GM23338 (cell line): ENCODE measurements at regions not wholly inside any gene's neighbourhood (a gene's known extent, or its start where the extent isn't known, plus 50 kb on each side); places are given as distances from the start of the nearest gene placed in this dataset.

Experiments
- ATAC-seq: fragments of 200-7000 bp; cut with Tn5 transposase; 3 replicates; pipeline ENCODE4 v1.9.1; 2020
- DNase-seq: peaks from one replicate; pipeline ENCODE4 v3.0.0-alpha.2; 2015; ENCODE audit warnings: low spot score
- H2AFZ ChIP-seq: fragments of 200-600 bp; sonication (generic); 2 replicates; pipeline ENCODE4 v1.8.0; 2016; ENCODE audit warnings: antibody characterized with exemption, mild to moderate bottlenecking, moderate library complexity
- H3F3A ChIP-seq: fragments of 200-600 bp; sonication (generic); replicated peaks from 2 replicates; pipeline ENCODE4 v1.8.0; 2017; ENCODE audit warnings: antibody characterized with exemption, mixed run types, low read depth
- H3K27ac ChIP-seq: fragments of 200-600 bp; sonication (generic); 2 replicates; pipeline ENCODE4 v1.6.1; 2016; ENCODE audit warnings: low read depth
- H3K27me3 ChIP-seq: fragments of 200-600 bp; sonication (generic); 2 replicates; pipeline ENCODE4 v1.8.0; 2016; ENCODE audit warnings: mild to moderate bottlenecking, mixed run types, moderate library complexity; ENCODE audit not compliant: insufficient read depth
- H3K36me3 ChIP-seq: fragments of 200-600 bp; sonication (generic); 2 replicates; pipeline ENCODE4 v1.8.0; 2016; ENCODE audit warnings: mild to moderate bottlenecking; ENCODE audit not compliant: insufficient read depth
- H3K4me1 ChIP-seq: fragments of 200-600 bp; sonication (generic); 2 replicates; pipeline ENCODE4 v1.8.0; 2016; ENCODE audit warnings: mild to moderate bottlenecking, moderate library complexity; ENCODE audit not compliant: insufficient read depth
- H3K4me2 ChIP-seq: fragments of 200-600 bp; sonication (generic); 2 replicates; pipeline ENCODE4 v1.7.1; 2017; ENCODE audit warnings: mixed run types
- H3K4me3 ChIP-seq: fragments of 200-600 bp; sonication (generic); 2 replicates; pipeline ENCODE4 v1.6.1; 2016; ENCODE audit warnings: mixed run types
- H3K79me2 ChIP-seq: fragments of 200-600 bp; sonication (generic); replicated peaks from 2 replicates; pipeline ENCODE4 v1.8.0; 2017; ENCODE audit warnings: mild to moderate bottlenecking; ENCODE audit not compliant: insufficient read depth
- H3K9me2 ChIP-seq: fragments of 200-600 bp; sonication (generic); 2 replicates; pipeline ENCODE4 v1.8.0; 2017; ENCODE audit not compliant: insufficient read depth
- H4K20me1 ChIP-seq: fragments of 200-600 bp; sonication (generic); replicated peaks from 2 replicates; pipeline ENCODE4 v1.8.0; 2017; ENCODE audit warnings: mild to moderate bottlenecking; ENCODE audit not compliant: insufficient read depth
- H3K27ac Mint-ChIP-seq: 2 replicates; pipeline ENCODE4 v1.8.0; 2020; ENCODE audit warnings: inconsistent platforms, mild to moderate bottlenecking, moderate library complexity, mixed read lengths
- H3K27me3 Mint-ChIP-seq: 3 replicates; pipeline ENCODE4 v1.8.0; 2022; ENCODE audit warnings: low read depth, mild to moderate bottlenecking, moderate library complexity, mixed read lengths, inconsistent platforms; ENCODE audit not compliant: insufficient read depth, poor library complexity
- H3K36me3 Mint-ChIP-seq: 3 replicates; pipeline ENCODE4 v1.8.0; 2021; ENCODE audit warnings: low read depth, mild to moderate bottlenecking, inconsistent platforms, moderate library complexity, mixed read lengths
- H3K4me1 Mint-ChIP-seq: 3 replicates; pipeline ENCODE4 v1.8.0; 2020; ENCODE audit warnings: mild to moderate bottlenecking, inconsistent platforms, mixed read lengths
- H3K4me3 Mint-ChIP-seq: 3 replicates; pipeline ENCODE4 v1.8.0; 2021; ENCODE audit warnings: moderate library complexity, mild to moderate bottlenecking, inconsistent platforms, mixed read lengths
- H3K9me3 Mint-ChIP-seq: 3 replicates; pipeline ENCODE4 v1.8.0; 2020; ENCODE audit warnings: moderate library complexity, mild to moderate bottlenecking, inconsistent platforms, mixed read lengths
- CREB1 ChIP-seq: fragments of 250-450 bp; sonication (Bioruptor Pico); IDR thresholded peaks from 2 replicates; pipeline ENCODE4 v1.5.0; 2020; ENCODE audit warnings: low read depth, mild to moderate bottlenecking, moderate library complexity
- EZH2 ChIP-seq: fragments of 200-600 bp; sonication (generic); IDR thresholded peaks from one replicate; pipeline ENCODE4 v1.8.0; 2017; ENCODE audit warnings: antibody characterized with exemption, mild to moderate bottlenecking, low read depth; ENCODE audit not compliant: unreplicated experiment
- EZH2phosphoT487 ChIP-seq: fragments of 200-600 bp; sonication (generic); IDR thresholded peaks from one replicate; pipeline ENCODE4 v1.8.1; 2018; ENCODE audit warnings: antibody characterized with exemption; ENCODE audit not compliant: unreplicated experiment
- JUNB ChIP-seq: IDR thresholded peaks from one replicate; pipeline ENCODE4 v1.6.1; 2016; ENCODE audit warnings: antibody characterized with exemption; ENCODE audit not compliant: unreplicated experiment
- NANOG ChIP-seq: IDR thresholded peaks from 2 replicates; pipeline ENCODE4 v1.6.1; 2016; ENCODE audit warnings: antibody characterized with exemption, borderline replicate concordance
- POLR2AphosphoS5 ChIP-seq: IDR thresholded peaks from 2 replicates; pipeline ENCODE4 v1.6.1; 2016; ENCODE audit warnings: antibody characterized with exemption, low read depth
- STAT1 ChIP-seq: IDR thresholded peaks from one replicate; pipeline ENCODE4 v1.6.1; 2016; ENCODE audit warnings: antibody characterized with exemption; ENCODE audit not compliant: unreplicated experiment
- TF ChIP-seq, protein P1 (sequence below): IDR thresholded peaks from one replicate; pipeline ENCODE4 v1.6.1; 2018; ENCODE audit warnings: antibody characterized with exemption; ENCODE audit not compliant: unreplicated experiment
- TF ChIP-seq, protein P2 (sequence below), 2 experiments: fragments of 200-600 bp in 1 of 2; sonication (generic) in 1 of 2; conservative IDR thresholded peaks; 2 replicates each; pipeline versions ENCODE4 v1.5.1 to v1.6.1; 2016 to 2017; ENCODE audit warnings: antibody characterized with exemption in 2 of 2, low read depth in 2 of 2, mild to moderate bottlenecking in 2 of 2, moderate library complexity in 1 of 2
- TF ChIP-seq, protein P3 (sequence below): fragments of 250-450 bp; sonication (Bioruptor Pico); IDR thresholded peaks from 2 replicates; pipeline ENCODE4 v1.5.0; 2020; ENCODE audit warnings: mild to moderate bottlenecking, moderate library complexity

DNA sequence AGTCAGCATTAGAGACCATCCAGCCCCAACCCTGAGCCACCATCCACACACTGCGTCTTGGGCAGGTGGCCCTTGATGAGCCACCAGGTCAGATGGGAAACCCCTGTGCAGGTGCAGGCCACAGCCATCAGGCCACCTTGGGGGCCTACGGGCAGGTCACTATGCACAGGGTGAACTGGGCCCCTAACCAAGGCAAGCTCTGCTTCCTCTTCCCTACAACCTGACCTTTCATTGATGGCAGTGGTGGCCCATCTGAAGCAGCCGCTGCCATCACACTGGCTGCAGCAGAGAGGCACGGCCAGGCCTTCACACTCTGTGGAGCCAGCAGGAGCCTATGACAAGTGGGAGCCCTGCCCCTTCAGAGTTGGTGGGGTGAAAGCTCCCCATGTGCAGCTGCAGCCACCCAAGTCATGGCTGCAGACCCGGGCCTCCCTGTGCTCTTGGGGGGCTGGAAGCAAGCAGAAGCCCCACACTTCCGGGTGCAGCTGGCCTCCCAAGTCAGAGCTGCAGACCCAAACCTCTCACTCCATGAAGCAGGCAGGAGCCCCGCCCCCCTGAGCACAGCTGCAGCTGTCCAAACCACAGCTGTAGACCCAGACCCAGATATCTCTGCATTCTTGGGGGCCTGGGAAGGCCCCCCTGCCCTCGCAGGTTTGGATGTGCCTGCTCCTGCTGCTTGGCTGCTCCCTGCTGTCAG is 681.5 kb downstream of the MATN1 start (continued):
- TF ChIP-seq, protein P1, sequence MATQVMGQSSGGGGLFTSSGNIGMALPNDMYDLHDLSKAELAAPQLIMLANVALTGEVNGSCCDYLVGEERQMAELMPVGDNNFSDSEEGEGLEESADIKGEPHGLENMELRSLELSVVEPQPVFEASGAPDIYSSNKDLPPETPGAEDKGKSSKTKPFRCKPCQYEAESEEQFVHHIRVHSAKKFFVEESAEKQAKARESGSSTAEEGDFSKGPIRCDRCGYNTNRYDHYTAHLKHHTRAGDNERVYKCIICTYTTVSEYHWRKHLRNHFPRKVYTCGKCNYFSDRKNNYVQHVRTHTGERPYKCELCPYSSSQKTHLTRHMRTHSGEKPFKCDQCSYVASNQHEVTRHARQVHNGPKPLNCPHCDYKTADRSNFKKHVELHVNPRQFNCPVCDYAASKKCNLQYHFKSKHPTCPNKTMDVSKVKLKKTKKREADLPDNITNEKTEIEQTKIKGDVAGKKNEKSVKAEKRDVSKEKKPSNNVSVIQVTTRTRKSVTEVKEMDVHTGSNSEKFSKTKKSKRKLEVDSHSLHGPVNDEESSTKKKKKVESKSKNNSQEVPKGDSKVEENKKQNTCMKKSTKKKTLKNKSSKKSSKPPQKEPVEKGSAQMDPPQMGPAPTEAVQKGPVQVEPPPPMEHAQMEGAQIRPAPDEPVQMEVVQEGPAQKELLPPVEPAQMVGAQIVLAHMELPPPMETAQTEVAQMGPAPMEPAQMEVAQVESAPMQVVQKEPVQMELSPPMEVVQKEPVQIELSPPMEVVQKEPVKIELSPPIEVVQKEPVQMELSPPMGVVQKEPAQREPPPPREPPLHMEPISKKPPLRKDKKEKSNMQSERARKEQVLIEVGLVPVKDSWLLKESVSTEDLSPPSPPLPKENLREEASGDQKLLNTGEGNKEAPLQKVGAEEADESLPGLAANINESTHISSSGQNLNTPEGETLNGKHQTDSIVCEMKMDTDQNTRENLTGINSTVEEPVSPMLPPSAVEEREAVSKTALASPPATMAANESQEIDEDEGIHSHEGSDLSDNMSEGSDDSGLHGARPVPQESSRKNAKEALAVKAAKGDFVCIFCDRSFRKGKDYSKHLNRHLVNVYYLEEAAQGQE = no peak
- no peak for TF ChIP-seq CREB1 (CRISPR knock-in tag)
- TF ChIP-seq EZH2phosphoT487 = no peak
- no peak for TF ChIP-seq JUNB
- TF ChIP-seq POLR2AphosphoS5 = no peak
- no peak for TF ChIP-seq NANOG
- TF ChIP-seq, protein P2, sequence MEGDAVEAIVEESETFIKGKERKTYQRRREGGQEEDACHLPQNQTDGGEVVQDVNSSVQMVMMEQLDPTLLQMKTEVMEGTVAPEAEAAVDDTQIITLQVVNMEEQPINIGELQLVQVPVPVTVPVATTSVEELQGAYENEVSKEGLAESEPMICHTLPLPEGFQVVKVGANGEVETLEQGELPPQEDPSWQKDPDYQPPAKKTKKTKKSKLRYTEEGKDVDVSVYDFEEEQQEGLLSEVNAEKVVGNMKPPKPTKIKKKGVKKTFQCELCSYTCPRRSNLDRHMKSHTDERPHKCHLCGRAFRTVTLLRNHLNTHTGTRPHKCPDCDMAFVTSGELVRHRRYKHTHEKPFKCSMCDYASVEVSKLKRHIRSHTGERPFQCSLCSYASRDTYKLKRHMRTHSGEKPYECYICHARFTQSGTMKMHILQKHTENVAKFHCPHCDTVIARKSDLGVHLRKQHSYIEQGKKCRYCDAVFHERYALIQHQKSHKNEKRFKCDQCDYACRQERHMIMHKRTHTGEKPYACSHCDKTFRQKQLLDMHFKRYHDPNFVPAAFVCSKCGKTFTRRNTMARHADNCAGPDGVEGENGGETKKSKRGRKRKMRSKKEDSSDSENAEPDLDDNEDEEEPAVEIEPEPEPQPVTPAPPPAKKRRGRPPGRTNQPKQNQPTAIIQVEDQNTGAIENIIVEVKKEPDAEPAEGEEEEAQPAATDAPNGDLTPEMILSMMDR (conservative IDR thresholded peaks at IDR 0.05; ENCODE audit: low read depth in 2 of 2) = no peak
- no peak for TF ChIP-seq EZH2

DNA sequence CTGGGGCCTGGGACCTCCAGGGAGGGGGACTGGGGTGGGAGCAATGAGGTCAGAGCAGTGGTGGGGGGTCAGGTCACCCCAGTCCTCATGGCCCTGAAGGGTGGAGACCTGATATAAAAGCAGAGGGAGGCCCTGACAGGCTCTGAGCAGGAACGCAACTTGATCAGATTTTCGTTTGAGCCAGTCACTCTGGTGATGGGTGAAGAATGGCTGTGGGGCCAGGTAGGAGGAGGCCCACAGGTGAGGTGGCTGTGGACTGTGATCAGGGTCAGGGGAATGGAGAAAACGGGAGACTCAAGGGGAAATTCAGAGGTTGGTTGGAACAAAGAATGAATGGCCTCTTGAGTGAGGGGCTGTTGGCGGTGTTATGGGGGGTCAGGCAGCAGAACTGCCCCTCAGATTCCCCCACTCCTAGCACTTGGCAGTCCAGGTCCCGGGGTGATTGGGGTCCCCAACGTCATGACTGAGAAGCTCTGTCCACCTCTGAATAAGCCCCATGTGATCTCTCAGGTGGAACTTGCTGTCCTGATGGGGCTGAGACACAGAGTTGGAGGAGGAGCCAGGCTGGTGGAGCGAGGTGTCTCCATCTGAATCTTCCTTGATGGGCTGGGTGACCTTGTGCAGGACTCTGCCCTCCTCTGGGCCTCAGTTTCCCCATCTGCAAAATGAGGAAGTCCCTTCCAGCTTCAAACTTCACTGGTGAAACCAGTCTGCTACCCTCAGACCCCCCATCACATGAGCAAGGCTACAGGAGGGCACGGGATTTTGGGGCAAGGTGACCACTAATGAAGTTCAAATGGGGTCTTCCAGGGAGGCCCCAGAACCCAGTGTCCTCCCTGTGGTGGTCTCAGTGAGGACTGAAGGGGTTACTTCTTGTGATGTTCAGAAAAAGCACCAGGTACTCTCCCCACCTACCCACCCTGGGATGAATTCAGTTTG is 683.0 kb downstream of the MATN1 start:
- H3K9me2 ChIP-seq = no peaks in the 10 kb centered on the region
- H3K4me3 ChIP-seq = no peak overlapping the region
- peaks cover 48% of the 10 kb centered on the region for H3K9me3 Mint-ChIP-seq
- H3F3A ChIP-seq = no peaks in the 10 kb centered on the region
- H3K27me3 ChIP-seq = no peaks in the 10 kb centered on the region
- H3K4me1 ChIP-seq = no peaks in the 10 kb centered on the region
- peaks cover 26% of the 10 kb centered on the region for H3K36me3 Mint-ChIP-seq
- no peak overlapping the region; the same call in 2 of the 3 replicates for H3K4me3 Mint-ChIP-seq
- H3K79me2 ChIP-seq = no peaks in the 10 kb centered on the region
- H4K20me1 ChIP-seq = no peaks in the 10 kb centered on the region
- no peak overlapping the region for H3K4me2 ChIP-seq
- no peak overlapping the region for H3K27ac ChIP-seq
- no peaks in the 10 kb centered on the region for H3K36me3 ChIP-seq
- no peaks in the 10 kb centered on the region for H3K4me1 Mint-ChIP-seq
- no peak overlapping the region for H2AFZ ChIP-seq
- peaks cover 10% of the 10 kb centered on the region for H3K27me3 Mint-ChIP-seq
- H3K27ac Mint-ChIP-seq = no peak overlapping the region
- DNase-seq (no peak), ATAC-seq (no peak)
- no peak for TF ChIP-seq STAT1
- no peak for TF ChIP-seq CREB1 (CRISPR knock-in tag)
- TF ChIP-seq EZH2 = no peak
- TF ChIP-seq, protein P3, sequence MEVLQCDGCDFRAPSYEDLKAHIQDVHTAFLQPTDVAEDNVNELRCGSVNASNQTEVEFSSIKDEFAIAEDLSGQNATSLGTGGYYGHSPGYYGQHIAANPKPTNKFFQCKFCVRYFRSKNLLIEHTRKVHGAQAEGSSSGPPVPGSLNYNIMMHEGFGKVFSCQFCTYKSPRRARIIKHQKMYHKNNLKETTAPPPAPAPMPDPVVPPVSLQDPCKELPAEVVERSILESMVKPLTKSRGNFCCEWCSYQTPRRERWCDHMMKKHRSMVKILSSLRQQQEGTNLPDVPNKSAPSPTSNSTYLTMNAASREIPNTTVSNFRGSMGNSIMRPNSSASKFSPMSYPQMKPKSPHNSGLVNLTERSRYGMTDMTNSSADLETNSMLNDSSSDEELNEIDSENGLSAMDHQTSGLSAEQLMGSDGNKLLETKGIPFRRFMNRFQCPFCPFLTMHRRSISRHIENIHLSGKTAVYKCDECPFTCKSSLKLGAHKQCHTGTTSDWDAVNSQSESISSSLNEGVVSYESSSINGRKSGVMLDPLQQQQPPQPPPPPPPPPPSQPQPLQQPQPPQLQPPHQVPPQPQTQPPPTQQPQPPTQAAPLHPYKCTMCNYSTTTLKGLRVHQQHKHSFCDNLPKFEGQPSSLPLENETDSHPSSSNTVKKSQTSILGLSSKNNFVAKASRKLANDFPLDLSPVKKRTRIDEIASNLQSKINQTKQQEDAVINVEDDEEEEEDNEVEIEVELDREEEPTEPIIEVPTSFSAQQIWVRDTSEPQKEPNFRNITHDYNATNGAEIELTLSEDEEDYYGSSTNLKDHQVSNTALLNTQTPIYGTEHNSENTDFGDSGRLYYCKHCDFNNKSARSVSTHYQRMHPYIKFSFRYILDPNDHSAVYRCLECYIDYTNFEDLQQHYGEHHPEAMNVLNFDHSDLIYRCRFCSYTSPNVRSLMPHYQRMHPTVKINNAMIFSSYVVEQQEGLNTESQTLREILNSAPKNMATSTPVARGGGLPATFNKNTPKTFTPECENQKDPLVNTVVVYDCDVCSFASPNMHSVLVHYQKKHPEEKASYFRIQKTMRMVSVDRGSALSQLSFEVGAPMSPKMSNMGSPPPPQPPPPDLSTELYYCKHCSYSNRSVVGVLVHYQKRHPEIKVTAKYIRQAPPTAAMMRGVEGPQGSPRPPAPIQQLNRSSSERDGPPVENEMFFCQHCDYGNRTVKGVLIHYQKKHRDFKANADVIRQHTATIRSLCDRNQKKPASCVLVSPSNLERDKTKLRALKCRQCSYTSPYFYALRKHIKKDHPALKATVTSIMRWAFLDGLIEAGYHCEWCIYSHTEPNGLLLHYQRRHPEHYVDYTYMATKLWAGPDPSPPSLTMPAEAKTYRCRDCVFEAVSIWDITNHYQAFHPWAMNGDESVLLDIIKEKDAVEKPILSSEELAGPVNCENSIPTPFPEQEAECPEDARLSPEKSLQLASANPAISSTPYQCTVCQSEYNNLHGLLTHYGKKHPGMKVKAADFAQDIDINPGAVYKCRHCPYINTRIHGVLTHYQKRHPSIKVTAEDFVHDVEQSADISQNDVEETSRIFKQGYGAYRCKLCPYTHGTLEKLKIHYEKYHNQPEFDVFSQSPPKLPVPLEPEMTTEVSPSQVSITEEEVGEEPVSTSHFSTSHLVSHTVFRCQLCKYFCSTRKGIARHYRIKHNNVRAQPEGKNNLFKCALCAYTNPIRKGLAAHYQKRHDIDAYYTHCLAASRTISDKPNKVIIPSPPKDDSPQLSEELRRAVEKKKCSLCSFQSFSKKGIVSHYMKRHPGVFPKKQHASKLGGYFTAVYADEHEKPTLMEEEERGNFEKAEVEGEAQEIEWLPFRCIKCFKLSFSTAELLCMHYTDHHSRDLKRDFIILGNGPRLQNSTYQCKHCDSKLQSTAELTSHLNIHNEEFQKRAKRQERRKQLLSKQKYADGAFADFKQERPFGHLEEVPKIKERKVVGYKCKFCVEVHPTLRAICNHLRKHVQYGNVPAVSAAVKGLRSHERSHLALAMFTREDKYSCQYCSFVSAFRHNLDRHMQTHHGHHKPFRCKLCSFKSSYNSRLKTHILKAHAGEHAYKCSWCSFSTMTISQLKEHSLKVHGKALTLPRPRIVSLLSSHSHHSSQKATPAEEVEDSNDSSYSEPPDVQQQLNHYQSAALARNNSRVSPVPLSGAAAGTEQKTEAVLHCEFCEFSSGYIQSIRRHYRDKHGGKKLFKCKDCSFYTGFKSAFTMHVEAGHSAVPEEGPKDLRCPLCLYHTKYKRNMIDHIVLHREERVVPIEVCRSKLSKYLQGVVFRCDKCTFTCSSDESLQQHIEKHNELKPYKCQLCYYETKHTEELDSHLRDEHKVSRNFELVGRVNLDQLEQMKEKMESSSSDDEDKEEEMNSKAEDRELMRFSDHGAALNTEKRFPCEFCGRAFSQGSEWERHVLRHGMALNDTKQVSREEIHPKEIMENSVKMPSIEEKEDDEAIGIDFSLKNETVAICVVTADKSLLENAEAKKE = no peak
